ENCODE measurements at regions not wholly inside any gene's neighbourhood (a gene's known extent, or its start where the extent isn't known, plus 50 kb on each side); places are given as distances from the start of the nearest gene placed in this dataset.
"Not testable (repeated sequence)": the region's sequence is repeated elsewhere in the genome, so short reads cannot be mapped to it uniquely, and the experiment has no call there.

GRCh38 chr13:65929436-65929835 lies 1300.7 kb downstream of the PCDH9 start:
- no peak overlapping the region for H3K27ac ChIP-seq (ENCODE audit: low read depth in 1 of 2, low read length in 2 of 2)
- peaks cover 0 to 10% of the 10 kb centered on the region in 2 experiments for H3K9me3 ChIP-seq (ENCODE audit: control insufficient read depth in 1 of 2, insufficient read depth in 1 of 2, low read length in 2 of 2)
- H3K27me3 ChIP-seq (ENCODE audit: control insufficient read depth in 1 of 2, insufficient read depth in 2 of 2, low read length in 2 of 2), result no peaks in the 10 kb centered on the region
- H3K9me3 Mint-ChIP-seq, result peaks cover 6% of the 10 kb centered on the region
- POLR2A ChIA-PET, result no interaction called here
- CTCF ChIA-PET, result no interaction called here
- H3K4me3 ChIP-seq (ENCODE audit: low read length), result no peak overlapping the region
- no peak for TF ChIP-seq CTCF (IDR thresholded peaks at IDR 0.05)
- H3K36me3 ChIP-seq (ENCODE audit: insufficient read depth, low read length), result no peaks in the 10 kb centered on the region
- no peak overlapping the region for H3K27ac Mint-ChIP-seq
- intact Hi-C loops (cut with DNase I, micrococcal nuclease), result no loop called here
- DNase-seq (no peak), ATAC-seq (ENCODE audit: poor library complexity) (no peak)
- H3K36me3 Mint-ChIP-seq (ENCODE audit: low read depth), result no peaks in the 10 kb centered on the region
- no peaks in the 10 kb centered on the region for H3K4me1 ChIP-seq (ENCODE audit: insufficient read depth, low read length)
- H3K4me1 Mint-ChIP-seq (ENCODE audit: low read depth), result no peaks in the 10 kb centered on the region
- H3K27me3 Mint-ChIP-seq, result no peaks in the 10 kb centered on the region
- no peak overlapping the region for H3K4me3 Mint-ChIP-seq

- ChIA-PET POLR2A (no interaction called here), CTCF (no interaction called here)
- Histone ChIP-seq H3K36me3 (ENCODE audit: insufficient read depth, low read length) (no peaks in the 10 kb centered on the region), H3K27me3 (ENCODE audit: control insufficient read depth in 1 of 2, insufficient read depth in 2 of 2, low read length in 2 of 2) (no peaks in the 10 kb centered on the region), H3K4me3 (ENCODE audit: low read length) (no peak overlapping the region), H3K9me3 (ENCODE audit: control insufficient read depth in 1 of 2, insufficient read depth in 1 of 2, low read length in 2 of 2) (peaks cover 0 to 10% of the 10 kb centered on the region in 2 experiments), H3K4me1 (ENCODE audit: insufficient read depth, low read length) (no peaks in the 10 kb centered on the region), H3K27ac (ENCODE audit: low read depth in 1 of 2, low read length in 2 of 2) (no peak overlapping the region)
- H3K9me3 Mint-ChIP-seq, result peaks cover 5% of the 10 kb centered on the region
- ATAC-seq (ENCODE audit: poor library complexity) (no peak), DNase-seq (peak in 1 of 14 experiments; percentile 4)
- no peaks in the 10 kb centered on the region for H3K27me3 Mint-ChIP-seq
- H3K27ac Mint-ChIP-seq, result no peak overlapping the region
- intact Hi-C loops (cut with DNase I, micrococcal nuclease), result no loop called here
- H3K36me3 Mint-ChIP-seq (ENCODE audit: low read depth), result no peaks in the 10 kb centered on the region
- H3K4me3 Mint-ChIP-seq, result no peak overlapping the region
- TF ChIP-seq CTCF (IDR thresholded peaks at IDR 0.05), result no peak
- no peaks in the 10 kb centered on the region for H3K4me1 Mint-ChIP-seq (ENCODE audit: low read depth)
Measured at GRCh38 chr13:65926750-65927171, 1303.4 kb downstream of the PCDH9 start.

- ATAC-seq (ENCODE audit: poor library complexity); H3K4me3 Mint-ChIP-seq; intact Hi-C loops (cut with DNase I, micrococcal nuclease); POLR2A ChIA-PET; H3K27me3 ChIP-seq (ENCODE audit: control insufficient read depth in 1 of 2, insufficient read depth in 2 of 2, low read length in 2 of 2); H3K27ac ChIP-seq (ENCODE audit: low read depth in 1 of 2, low read length in 2 of 2); CTCF ChIA-PET; H3K9me3 Mint-ChIP-seq; H3K4me1 ChIP-seq (ENCODE audit: insufficient read depth, low read length); H3K27me3 Mint-ChIP-seq; H3K4me3 ChIP-seq (ENCODE audit: low read length); H3K4me1 Mint-ChIP-seq (ENCODE audit: low read depth); H3K27ac Mint-ChIP-seq; H3K36me3 Mint-ChIP-seq (ENCODE audit: low read depth); H3K36me3 ChIP-seq (ENCODE audit: insufficient read depth, low read length); DNase-seq; H3K9me3 ChIP-seq (ENCODE audit: control insufficient read depth in 1 of 2, insufficient read depth in 1 of 2, low read length in 2 of 2): not testable (repeated sequence)
Measured at GRCh38 chr13:65922846-65923245, 1307.3 kb downstream of the PCDH9 start.

- Mint-ChIP-seq H3K27ac (no peak overlapping the region), H3K27me3 (no peaks in the 10 kb centered on the region), H3K4me3 (no peak overlapping the region), H3K36me3 (ENCODE audit: low read depth) (no peaks in the 10 kb centered on the region), H3K4me1 (ENCODE audit: low read depth) (no peaks in the 10 kb centered on the region), H3K9me3 (peaks cover 10% of the 10 kb centered on the region)
- POLR2A ChIA-PET, result no interaction called here
- CTCF ChIA-PET, result no interaction called here
- no peaks in the 10 kb centered on the region for H3K36me3 ChIP-seq (ENCODE audit: insufficient read depth, low read length)
- ATAC-seq (ENCODE audit: poor library complexity) (no peak), DNase-seq (no peak)
- H3K4me1 ChIP-seq (ENCODE audit: insufficient read depth, low read length), result no peaks in the 10 kb centered on the region
- no peak for TF ChIP-seq CTCF (IDR thresholded peaks at IDR 0.05)
- peaks cover 0 to 5% of the 10 kb centered on the region in 2 experiments for H3K9me3 ChIP-seq (ENCODE audit: control insufficient read depth in 1 of 2, insufficient read depth in 1 of 2, low read length in 2 of 2)
- no peak overlapping the region for H3K4me3 ChIP-seq (ENCODE audit: low read length)
- H3K27ac ChIP-seq (ENCODE audit: low read depth in 1 of 2, low read length in 2 of 2), result no peak overlapping the region
- H3K27me3 ChIP-seq (ENCODE audit: control insufficient read depth in 1 of 2, insufficient read depth in 2 of 2, low read length in 2 of 2), result no peaks in the 10 kb centered on the region
- intact Hi-C loops (cut with DNase I, micrococcal nuclease), result no loop called here
Measured at GRCh38 chr13:65921933-65922332, 1308.2 kb downstream of the PCDH9 start.
